Endodermal cell (in vitro differentiated cells): ENCODE measurements at regions not wholly inside any gene's neighbourhood (a gene's known extent, or its start where the extent isn't known, plus 50 kb on each side); places are given as distances from the start of the nearest gene placed in this dataset.

Experiments
- DNase-seq: peaks from one replicate; pipeline ENCODE4 v3.0.0-alpha.2; 2017
- H3K27ac ChIP-seq: 2 replicates; pipeline ENCODE4 v1.5.1; 2013; ENCODE audit warnings: mild to moderate bottlenecking, low read depth, low read length, moderate library complexity
- H3K27me3 ChIP-seq: 2 replicates; pipeline ENCODE4 v1.6.1; 2013; ENCODE audit warnings: mild to moderate bottlenecking, low read length, moderate library complexity; ENCODE audit not compliant: insufficient read depth, control insufficient read depth, poor library complexity, severe bottlenecking
- H3K36me3 ChIP-seq: 2 replicates; pipeline ENCODE4 v1.7.0; 2013; ENCODE audit warnings: mild to moderate bottlenecking, low read length, moderate library complexity; ENCODE audit not compliant: control insufficient read depth, insufficient read depth
- H3K4me1 ChIP-seq: one replicate; pipeline ENCODE4 v1.7.0; 2013; ENCODE audit warnings: low read length; ENCODE audit not compliant: control insufficient read depth, insufficient read depth
- H3K4me3 ChIP-seq: 2 replicates; pipeline ENCODE4 v1.5.1; 2013; ENCODE audit warnings: mild to moderate bottlenecking, low read length, moderate library complexity
- H3K9ac ChIP-seq: 2 replicates; pipeline ENCODE4 v1.6.1; 2013; ENCODE audit warnings: mild to moderate bottlenecking, low read length, moderate library complexity; ENCODE audit not compliant: poor library complexity, severe bottlenecking; ENCODE audit errors: extremely low read depth
- H3K9me3 ChIP-seq: 2 replicates; pipeline ENCODE4 v1.6.1; 2013; ENCODE audit warnings: mild to moderate bottlenecking, low read length, moderate library complexity; ENCODE audit not compliant: control insufficient read depth
- H3K27ac Mint-ChIP-seq: 2 replicates; pipeline ENCODE4 v1.8.0; 2020; ENCODE audit warnings: mixed read lengths
- H3K27me3 Mint-ChIP-seq: 2 replicates; pipeline ENCODE4 v1.8.0; 2021; ENCODE audit warnings: mild to moderate bottlenecking, mixed read lengths; ENCODE audit not compliant: insufficient read depth
- H3K36me3 Mint-ChIP-seq: 2 replicates; pipeline ENCODE4 v1.8.0; 2020; ENCODE audit warnings: low read depth, mixed read lengths
- H3K4me1 Mint-ChIP-seq: 2 replicates; pipeline ENCODE4 v1.8.0; 2020; ENCODE audit warnings: mixed read lengths
- H3K4me3 Mint-ChIP-seq: 2 replicates; pipeline ENCODE4 v1.8.0; 2020; ENCODE audit warnings: mild to moderate bottlenecking, moderate library complexity, mixed read lengths
- H3K9me3 Mint-ChIP-seq: 2 replicates; pipeline ENCODE4 v1.8.0; 2020; ENCODE audit warnings: mild to moderate bottlenecking, mixed read lengths
- CTCF ChIP-seq: fragments of 200-600 bp; sonication (generic); conservative IDR thresholded peaks from 2 replicates; pipeline ENCODE4 v1.5.0; 2021; ENCODE audit warnings: antibody characterized with exemption, mild to moderate bottlenecking
- WGBS, 2 experiments: methylation state at CpG; one replicate each; pipeline versions ENCODE4 v1.1.5 to v1.1.7; 2013; ENCODE audit warnings: missing lambda C conversion rate in 2 of 2, mixed read lengths in 1 of 2; ENCODE audit not compliant: insufficient coverage in 1 of 2, insufficient read length in 1 of 2; 5-methylcytosine and 5-hydroxymethylcytosine counted together

- H3K9me3 Mint-ChIP-seq = peaks cover 9% of the 10 kb centered on the region
- H3K4me3 Mint-ChIP-seq = no peak overlapping the region
- no peak overlapping the region for H3K9ac ChIP-seq
- peaks cover 2% of the 10 kb centered on the region for H3K27me3 Mint-ChIP-seq
- H3K36me3 ChIP-seq = no peaks in the 10 kb centered on the region
- H3K4me3 ChIP-seq = no peak overlapping the region
- H3K4me1 ChIP-seq = no peaks in the 10 kb centered on the region
- H3K27ac Mint-ChIP-seq = no peak overlapping the region
- peaks cover 8% of the 10 kb centered on the region for H3K4me1 Mint-ChIP-seq
- TF ChIP-seq CTCF = no peak
- WGBS, 2 experiments = 60% methylated on average over 1 of the region's 1 CpG; no CpG with 5 or more reads in 1 of the 2 experiments
- H3K9me3 ChIP-seq = peaks cover 18% of the 10 kb centered on the region
- no peak overlapping the region for H3K27ac ChIP-seq
- peaks cover 4% of the 10 kb centered on the region for H3K36me3 Mint-ChIP-seq
- no peaks in the 10 kb centered on the region for H3K27me3 ChIP-seq
- no peak for DNase-seq
These were observed 488.9 kb upstream of the PCDH10 start for GRCh38 chr4:132660181-132660580.

- H3K27me3 ChIP-seq = no peaks in the 10 kb centered on the region
- no peak overlapping the region for H3K27ac ChIP-seq
These were observed 486.6 kb upstream of the PCDH10 start for GRCh38 chr4:132662456-132662855.

GRCh38 chr4:132669786-132670185, 479.3 kb upstream of the PCDH10 start:
- no peak overlapping the region for H3K4me3 Mint-ChIP-seq
- no peaks in the 10 kb centered on the region for H3K4me1 ChIP-seq
- no peaks in the 10 kb centered on the region for H3K9me3 ChIP-seq
- no peaks in the 10 kb centered on the region for H3K27me3 Mint-ChIP-seq
- no peaks in the 10 kb centered on the region for H3K36me3 Mint-ChIP-seq
- no CpG with 5 or more reads among the region's 1 CpG for WGBS, 2 experiments
- TF ChIP-seq CTCF = no peak
- peaks cover 9% of the 10 kb centered on the region for H3K9me3 Mint-ChIP-seq
- DNase-seq = no peak
- no peak overlapping the region for H3K27ac Mint-ChIP-seq
- H3K27ac ChIP-seq = no peak overlapping the region
- H3K9ac ChIP-seq = no peak overlapping the region
- no peaks in the 10 kb centered on the region for H3K27me3 ChIP-seq
- no peaks in the 10 kb centered on the region for H3K36me3 ChIP-seq
- peaks cover 9% of the 10 kb centered on the region for H3K4me1 Mint-ChIP-seq
- H3K4me3 ChIP-seq = no peak overlapping the region

More at GRCh38 chr4:132662456-132662855, 486.6 kb upstream of the PCDH10 start:
- H3K4me3 Mint-ChIP-seq = no peak overlapping the region
- no peak overlapping the region for H3K27ac Mint-ChIP-seq
- H3K9me3 Mint-ChIP-seq = peaks cover 4% of the 10 kb centered on the region
- peaks cover 2% of the 10 kb centered on the region for H3K27me3 Mint-ChIP-seq
- DNase-seq = no peak
- H3K36me3 Mint-ChIP-seq = peaks cover 4% of the 10 kb centered on the region
- H3K9ac ChIP-seq = no peak overlapping the region
- no peaks in the 10 kb centered on the region for H3K36me3 ChIP-seq
- H3K4me1 Mint-ChIP-seq = peaks cover 15% of the 10 kb centered on the region
- TF ChIP-seq CTCF = no peak
- H3K4me1 ChIP-seq = no peaks in the 10 kb centered on the region
- H3K9me3 ChIP-seq = no peaks in the 10 kb centered on the region
- H3K4me3 ChIP-seq = no peak overlapping the region
- WGBS, 2 experiments = 100% methylated on average over 1 of the region's 1 CpG
